GM12874 (cell line): ENCODE measurements at regions not wholly inside any gene's neighbourhood (a gene's known extent, or its start where the extent isn't known, plus 50 kb on each side); places are given as distances from the start of the nearest gene placed in this dataset.

ENCODE experiments used
- TF ChIP-seq, protein P1 (sequence below): IDR thresholded peaks from 2 replicates; pipeline ENCODE4 v1.5.1; 2011; ENCODE audit warnings: low read depth, mild to moderate bottlenecking, control low read depth, low read length, moderate library complexity; ENCODE audit not compliant: insufficient read depth

DNA sequence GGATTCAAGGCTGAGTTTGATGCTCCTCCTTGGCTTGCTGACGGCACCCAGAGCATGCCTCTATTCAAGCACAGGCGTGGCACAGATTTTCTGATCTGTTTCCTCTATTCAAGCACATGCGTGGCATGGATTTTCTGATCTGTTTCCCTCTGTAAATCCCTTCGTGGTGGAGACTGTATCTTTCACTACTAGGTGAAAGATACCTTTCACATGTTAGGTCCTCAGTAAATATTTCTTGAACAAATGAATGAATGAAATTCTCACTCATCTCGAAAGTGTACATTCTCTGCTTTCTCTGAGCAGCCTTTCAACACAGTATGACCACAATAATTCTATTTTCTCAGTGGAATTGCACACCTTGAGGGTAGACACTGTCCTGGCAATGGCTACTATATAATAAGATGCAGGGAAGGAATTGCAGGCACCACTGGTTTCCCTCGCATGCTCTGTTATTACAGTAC lies 72.6 kb upstream of the F13A1 start:
- TF ChIP-seq, protein P1, sequence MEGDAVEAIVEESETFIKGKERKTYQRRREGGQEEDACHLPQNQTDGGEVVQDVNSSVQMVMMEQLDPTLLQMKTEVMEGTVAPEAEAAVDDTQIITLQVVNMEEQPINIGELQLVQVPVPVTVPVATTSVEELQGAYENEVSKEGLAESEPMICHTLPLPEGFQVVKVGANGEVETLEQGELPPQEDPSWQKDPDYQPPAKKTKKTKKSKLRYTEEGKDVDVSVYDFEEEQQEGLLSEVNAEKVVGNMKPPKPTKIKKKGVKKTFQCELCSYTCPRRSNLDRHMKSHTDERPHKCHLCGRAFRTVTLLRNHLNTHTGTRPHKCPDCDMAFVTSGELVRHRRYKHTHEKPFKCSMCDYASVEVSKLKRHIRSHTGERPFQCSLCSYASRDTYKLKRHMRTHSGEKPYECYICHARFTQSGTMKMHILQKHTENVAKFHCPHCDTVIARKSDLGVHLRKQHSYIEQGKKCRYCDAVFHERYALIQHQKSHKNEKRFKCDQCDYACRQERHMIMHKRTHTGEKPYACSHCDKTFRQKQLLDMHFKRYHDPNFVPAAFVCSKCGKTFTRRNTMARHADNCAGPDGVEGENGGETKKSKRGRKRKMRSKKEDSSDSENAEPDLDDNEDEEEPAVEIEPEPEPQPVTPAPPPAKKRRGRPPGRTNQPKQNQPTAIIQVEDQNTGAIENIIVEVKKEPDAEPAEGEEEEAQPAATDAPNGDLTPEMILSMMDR, result no peak

DNA sequence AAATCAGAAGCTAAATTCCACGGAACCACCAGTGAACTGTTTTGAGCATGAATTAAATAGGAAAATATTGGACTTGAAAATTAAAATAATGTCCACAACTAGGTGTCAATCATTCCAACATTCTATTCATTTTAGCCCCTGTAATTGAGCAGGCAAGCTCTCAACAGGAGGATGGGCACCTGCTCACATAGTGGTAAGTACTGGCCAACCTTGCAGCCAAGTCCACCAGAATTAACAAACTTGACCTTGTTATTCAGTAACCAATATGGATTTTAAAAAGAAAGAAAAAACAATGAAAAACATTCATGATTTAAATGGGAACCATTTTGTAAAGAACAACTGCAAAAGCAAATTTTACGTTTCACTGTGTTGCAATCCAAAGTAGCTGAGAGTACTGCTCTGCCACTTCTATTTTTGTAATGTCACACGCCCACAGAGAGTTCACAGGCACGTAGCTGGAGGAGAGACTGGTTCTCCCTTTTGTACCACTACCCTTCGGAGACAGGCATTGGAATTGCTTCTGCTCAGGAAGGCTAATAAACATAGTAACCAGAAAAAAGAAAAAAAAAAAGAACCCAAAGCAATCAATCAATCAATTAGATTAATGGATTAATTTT lies 75.2 kb upstream of the F13A1 start:
- TF ChIP-seq, protein P1, result no peak

DNA sequence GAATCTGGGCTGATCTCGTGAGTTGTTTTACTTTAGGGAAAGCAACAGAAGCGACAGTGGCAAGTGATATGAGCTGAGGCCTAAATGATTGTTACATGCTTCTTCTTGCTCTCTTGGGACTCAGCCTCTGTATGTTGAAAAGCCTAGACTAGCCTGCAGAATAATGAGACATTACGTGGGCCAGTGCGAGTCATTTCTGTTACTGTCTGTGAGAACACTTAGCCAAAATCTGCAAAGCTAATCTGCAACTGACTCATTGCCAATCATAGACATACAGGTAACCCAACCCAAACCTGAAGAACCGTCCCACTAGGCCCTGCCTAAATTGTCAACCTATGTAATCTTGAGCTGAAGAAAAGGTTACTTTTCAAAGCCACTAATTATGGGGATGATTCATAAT lies 77.4 kb upstream of the F13A1 start:
- TF ChIP-seq, protein P1, result no peak

DNA sequence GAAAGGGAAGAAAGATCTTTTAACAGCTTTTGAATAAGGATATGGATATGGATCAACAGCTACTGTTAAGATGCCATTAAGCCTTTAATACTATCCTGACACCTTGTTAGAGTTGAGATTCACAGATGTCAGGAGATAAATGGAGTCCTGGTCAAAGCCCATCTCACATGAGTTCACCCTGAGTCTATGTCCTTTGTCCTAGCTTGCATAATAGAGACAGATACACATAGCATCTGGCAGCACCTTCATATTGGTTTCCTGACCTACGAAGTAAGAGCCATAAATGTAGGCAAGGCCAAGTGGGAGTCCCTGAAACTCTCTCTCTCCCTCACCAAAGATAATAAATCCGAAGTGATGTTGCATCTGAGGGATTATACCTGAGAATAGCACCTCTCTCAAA lies 79.1 kb upstream of the F13A1 start:
- TF ChIP-seq, protein P1, result no peak

DNA sequence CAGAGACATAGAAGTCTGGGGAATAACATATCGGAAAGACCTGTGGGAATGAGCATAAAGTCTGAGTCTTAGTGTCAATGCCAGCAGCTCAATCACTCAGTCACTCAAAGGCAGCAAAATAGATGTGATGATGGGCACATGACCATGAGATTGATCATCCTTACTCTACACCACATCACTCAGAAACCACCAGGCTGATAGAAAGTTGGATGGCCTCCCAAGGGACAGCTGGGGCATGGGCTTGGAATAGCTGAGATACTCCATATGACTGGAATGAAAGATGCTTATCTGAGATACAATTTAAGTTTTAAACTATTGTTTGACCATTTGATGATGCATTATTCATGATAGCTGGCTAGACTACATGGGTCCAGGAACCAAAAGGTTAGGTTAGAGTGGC lies 80.9 kb upstream of the F13A1 start:
- TF ChIP-seq, protein P1, result no peak

DNA sequence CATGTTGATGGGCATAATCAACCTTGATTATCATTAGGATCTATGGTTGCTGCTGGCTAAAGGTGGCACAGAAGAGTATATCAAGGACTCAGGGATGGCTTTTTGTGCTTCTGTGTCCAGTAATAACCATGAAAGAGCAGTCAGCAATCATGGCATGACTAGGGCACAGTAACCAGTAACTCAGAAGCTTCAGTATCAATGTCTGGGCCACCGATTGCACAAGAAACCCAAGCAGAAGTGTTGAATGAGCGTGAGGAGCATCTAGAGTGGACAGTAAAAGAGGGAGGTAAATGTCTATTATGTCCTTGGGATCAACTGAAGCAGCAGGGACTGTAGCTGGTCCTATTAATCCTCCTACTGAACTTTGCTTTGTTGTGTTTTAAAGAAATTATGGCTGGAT lies 81.5 kb upstream of the F13A1 start:
- TF ChIP-seq, protein P1, result no peak

DNA sequence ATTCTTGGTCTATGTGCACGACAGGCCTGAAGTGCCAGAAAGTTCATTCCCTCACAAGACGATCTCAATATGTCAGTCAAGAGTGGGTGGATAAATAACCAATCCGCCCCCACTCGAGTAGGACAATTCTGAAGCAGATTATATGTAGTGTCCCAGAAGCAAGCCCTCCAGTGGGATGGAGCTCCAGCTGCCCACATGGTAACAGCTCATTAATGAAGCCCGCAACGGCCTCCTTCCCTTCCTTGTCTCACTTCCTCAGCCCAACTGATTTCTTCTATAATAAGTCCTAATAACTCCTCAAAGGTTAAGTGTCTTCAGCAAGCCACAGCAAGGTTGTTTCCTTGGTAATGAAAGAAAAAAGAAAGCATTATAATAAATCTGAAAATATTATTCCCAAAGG lies 82.1 kb upstream of the F13A1 start:
- TF ChIP-seq, protein P1, result no peak

DNA sequence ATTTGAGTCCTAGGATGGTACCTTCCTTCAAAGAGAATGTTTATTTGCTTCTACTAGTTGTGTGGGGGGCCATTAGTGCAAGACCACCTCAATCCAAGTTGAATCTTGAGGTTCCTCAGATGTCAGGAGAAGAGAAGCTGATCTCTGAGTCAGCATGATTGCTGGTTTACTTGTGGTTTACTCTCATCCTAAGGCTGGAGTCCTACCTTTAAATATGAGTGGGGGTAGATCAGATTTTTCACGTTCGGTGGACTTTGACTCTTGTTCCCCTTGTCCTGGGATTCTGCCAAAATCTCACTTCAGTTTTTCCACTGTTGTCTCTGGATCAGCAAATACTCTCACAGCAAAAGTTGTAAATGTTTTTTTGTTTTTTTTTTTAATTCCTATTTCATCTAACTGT lies 84.6 kb upstream of the F13A1 start:
- TF ChIP-seq, protein P1, result no peak
